GM12864 (cell line): ENCODE measurements at regions not wholly inside any gene's neighbourhood (a gene's known extent, or its start where the extent isn't known, plus 50 kb on each side); places are given as distances from the start of the nearest gene placed in this dataset.

ENCODE experiments used
- DNase-seq: peaks from one replicate; pipeline ENCODE4 v3.0.0-alpha.2; 2011; ENCODE audit warnings: low read depth
- H3K4me3 ChIP-seq: 2 replicates; pipeline ENCODE4 v1.5.1; 2011; ENCODE audit warnings: mild to moderate bottlenecking, low read depth, low read length, control low read depth
- CTCF ChIP-seq: IDR thresholded peaks from 2 replicates; pipeline ENCODE4 v1.5.1; 2011; ENCODE audit warnings: low read depth, mild to moderate bottlenecking, moderate library complexity, low read length, control low read depth, inconsistent platforms; ENCODE audit errors: missing control alignments

GRCh38 chr9:73083519-73083918 lies 68.1 kb upstream of the ANXA1 start:
- TF ChIP-seq CTCF: no peak
- no peak overlapping the region for H3K4me3 ChIP-seq
- DNase-seq: no peak

- H3K4me3 ChIP-seq: no peak overlapping the region
- TF ChIP-seq CTCF: peak; percentile 79
- no peak for DNase-seq
These were observed 69.5 kb upstream of the ANXA1 start for GRCh38 chr9:73081979-73082657.

- no peak for TF ChIP-seq CTCF
- no peak overlapping the region for H3K4me3 ChIP-seq
- DNase-seq: no peak
These were observed 71.5 kb upstream of the ANXA1 start for GRCh38 chr9:73080110-73080694.

GRCh38 chr9:73079326-73079725 lies 72.3 kb upstream of the ANXA1 start:
- H3K4me3 ChIP-seq: no peak overlapping the region
- DNase-seq: no peak
- TF ChIP-seq CTCF: peak; percentile 2

GRCh38 chr9:73077625-73078030 lies 74.0 kb upstream of the ANXA1 start:
- H3K4me3 ChIP-seq: no peak overlapping the region
- no peak for DNase-seq
- TF ChIP-seq CTCF: no peak

- H3K4me3 ChIP-seq: no peak overlapping the region
- no peak for DNase-seq
- no peak for TF ChIP-seq CTCF
These were observed 74.7 kb upstream of the ANXA1 start for GRCh38 chr9:73076970-73077369.
